ENCODE measurements at regions not wholly inside any gene's neighbourhood (a gene's known extent, or its start where the extent isn't known, plus 50 kb on each side); places are given as distances from the start of the nearest gene placed in this dataset.
A peak's percentile ranks its signal among the peaks of the same experiment; 100 is the strongest.

GRCh38 chr20:53699085-53699674, 105.5 kb upstream of the ZNF217 start:
- no peak overlapping the region for H3K27ac Mint-ChIP-seq
- H3K36me3 Mint-ChIP-seq (ENCODE audit: low read depth): peaks cover 1% of the 10 kb centered on the region
- no peak for ATAC-seq

GRCh38 chr20:53698371-53698978, 104.8 kb upstream of the ZNF217 start:
- H3K4me3 Mint-ChIP-seq: no peak overlapping the region
- peaks cover 19% of the 10 kb centered on the region for H3K4me1 Mint-ChIP-seq (ENCODE audit: low read depth)
- ChIA-PET POLR2A (interaction anchor here (1.8 kb wide), 1 partner anchor 10 kb away, joined by 4 read pairs; no protein-coding TSS in a partner anchor), CTCF (interaction anchor here (1.4 kb wide), 1 partner anchor 234 kb away, joined by 3 read pairs; no protein-coding TSS in a partner anchor)
- no peak overlapping the region for H3K27ac Mint-ChIP-seq
- ATAC-seq: no peak
- intact Hi-C loops (cut with micrococcal nuclease): no loop called here
- no peak for TF ChIP-seq CTCF (IDR thresholded peaks at IDR 0.05)
- H3K36me3 Mint-ChIP-seq (ENCODE audit: low read depth): peaks cover 1% of the 10 kb centered on the region
- H3K27me3 Mint-ChIP-seq: no peaks in the 10 kb centered on the region
- DNase-seq: no peak
- no peaks in the 10 kb centered on the region for H3K9me3 Mint-ChIP-seq

More at GRCh38 chr20:53699085-53699674, 105.5 kb upstream of the ZNF217 start:
- no peaks in the 10 kb centered on the region for H3K9me3 Mint-ChIP-seq
- POLR2A ChIA-PET: interaction anchor here (1.8 kb wide), 1 partner anchor 11 kb away, joined by 4 read pairs; no protein-coding TSS in a partner anchor
- no peak overlapping the region for H3K4me3 Mint-ChIP-seq
- no peaks in the 10 kb centered on the region for H3K27me3 Mint-ChIP-seq
- intact Hi-C loops (cut with micrococcal nuclease): no loop called here
- no peak for TF ChIP-seq CTCF (IDR thresholded peaks at IDR 0.05)
- peaks cover 18% of the 10 kb centered on the region for H3K4me1 Mint-ChIP-seq (ENCODE audit: low read depth)
- CTCF ChIA-PET: interaction anchor here (1.4 kb wide), 1 partner anchor 233 kb away, joined by 3 read pairs; no protein-coding TSS in a partner anchor
- no peak for DNase-seq

GRCh38 chr20:53695797-53696527, 102.3 kb upstream of the ZNF217 start:
- H3K9me3 Mint-ChIP-seq: no peaks in the 10 kb centered on the region
- no peak for DNase-seq
- no peak overlapping the region for H3K27ac Mint-ChIP-seq
- H3K36me3 Mint-ChIP-seq (ENCODE audit: low read depth): peaks cover 1% of the 10 kb centered on the region
- no peak overlapping the region for H3K4me3 Mint-ChIP-seq
- TF ChIP-seq CTCF (IDR thresholded peaks at IDR 0.05): no peak
- H3K27me3 Mint-ChIP-seq: no peaks in the 10 kb centered on the region
- H3K4me1 Mint-ChIP-seq (ENCODE audit: low read depth): peaks cover 35% of the 10 kb centered on the region
- CTCF ChIA-PET: interaction anchor here (1.0 to 1.6 kb wide), 3 partner anchors 23 to 220 kb away, joined by 3 to 6 read pairs (median 3); no protein-coding TSS in a partner anchor
- POLR2A ChIA-PET: interaction anchor here (1.0 kb wide), 1 partner anchor 53 kb away, joined by 3 read pairs; no protein-coding TSS in a partner anchor
- intact Hi-C loops (cut with micrococcal nuclease): no loop called here
- ATAC-seq: no peak

GRCh38 chr20:53693262-53693871, 99.7 kb upstream of the ZNF217 start:
- H3K27me3 Mint-ChIP-seq: no peaks in the 10 kb centered on the region
- intact Hi-C loops (cut with micrococcal nuclease): no loop called here
- H3K36me3 Mint-ChIP-seq (ENCODE audit: low read depth): no peaks in the 10 kb centered on the region
- ChIA-PET CTCF (interaction anchor here (1.4 kb wide), 1 partner anchor 43 kb away, joined by 3 read pairs; no protein-coding TSS in a partner anchor), POLR2A (interaction anchor here (1.0 kb wide), 1 partner anchor 58 kb away, joined by 3 read pairs; no protein-coding TSS in a partner anchor)
- ATAC-seq: peak; percentile 57
- no peak for TF ChIP-seq CTCF (IDR thresholded peaks at IDR 0.05)
- peaks cover 31% of the 10 kb centered on the region for H3K4me1 Mint-ChIP-seq (ENCODE audit: low read depth)
- peak overlapping the region; percentile 59 for H3K4me3 Mint-ChIP-seq
- H3K9me3 Mint-ChIP-seq: no peaks in the 10 kb centered on the region
- peak overlapping the region; percentile 64 for H3K27ac Mint-ChIP-seq
- no peak for DNase-seq

Data from activated CD8-positive, alpha-beta T cell treated with anti-CD3 and anti-CD28 coated beads for 36 hours (primary cell).